Epithelial cell of esophagus (primary cell): ENCODE measurements at regions not wholly inside any gene's neighbourhood (a gene's known extent, or its start where the extent isn't known, plus 50 kb on each side); places are given as distances from the start of the nearest gene placed in this dataset.
"Not testable (repeated sequence)": the region's sequence is repeated elsewhere in the genome, so short reads cannot be mapped to it uniquely, and the experiment has no call there.

Experiments used
- DNase-seq: peaks from one replicate; pipeline ENCODE4 v3.0.0; 2010; ENCODE audit warnings: low read depth
- H3K4me3 ChIP-seq: 2 replicates; pipeline ENCODE4 v1.5.1; 2011; ENCODE audit warnings: mild to moderate bottlenecking, low read length, control low read depth
- CTCF ChIP-seq: IDR thresholded peaks from 2 replicates; pipeline ENCODE4 v1.5.1; 2011; ENCODE audit warnings: low read depth, mild to moderate bottlenecking, low read length, control low read depth, inconsistent platforms; ENCODE audit not compliant: insufficient read depth; ENCODE audit errors: missing control alignments

- no peak overlapping the region for H3K4me3 ChIP-seq
- DNase-seq, result no peak
- TF ChIP-seq CTCF, result no peak
Measured at GRCh38 chr7:65295409-65295808, 78.2 kb upstream of the ZNF92 start.

GRCh38 chr7:65290340-65290739 lies 83.3 kb upstream of the ZNF92 start:
- DNase-seq, H3K4me3 ChIP-seq: not testable (repeated sequence)

- TF ChIP-seq CTCF, result no peak
- no peak overlapping the region for H3K4me3 ChIP-seq
- DNase-seq, result no peak
Measured at GRCh38 chr7:65287023-65287422, 86.6 kb upstream of the ZNF92 start.

- DNase-seq, result no peak
- H3K4me3 ChIP-seq, result no peak overlapping the region
- no peak for TF ChIP-seq CTCF
Measured at GRCh38 chr7:65285906-65286864, 87.5 kb upstream of the ZNF92 start.

- not testable (repeated sequence) for DNase-seq, H3K4me3 ChIP-seq
Measured at GRCh38 chr7:65285241-65285640, 88.4 kb upstream of the ZNF92 start.

GRCh38 chr7:65279795-65280194 lies 93.9 kb upstream of the ZNF92 start:
- no peak for TF ChIP-seq CTCF

GRCh38 chr7:65276822-65277221 lies 96.8 kb upstream of the ZNF92 start:
- no peak overlapping the region for H3K4me3 ChIP-seq
- no peak for DNase-seq
- no peak for TF ChIP-seq CTCF

More at GRCh38 chr7:65279795-65280194, 93.9 kb upstream of the ZNF92 start:
- no peak for DNase-seq
- no peak overlapping the region for H3K4me3 ChIP-seq

- not testable (repeated sequence) for DNase-seq, H3K4me3 ChIP-seq
Measured at GRCh38 chr7:65271502-65271901, 102.2 kb upstream of the ZNF92 start.
